GM23338 (cell line): ENCODE measurements at regions not wholly inside any gene's neighbourhood (a gene's known extent, or its start where the extent isn't known, plus 50 kb on each side); places are given as distances from the start of the nearest gene placed in this dataset.

Experiments used
- ATAC-seq: fragments of 200-7000 bp; cut with Tn5 transposase; 3 replicates; pipeline ENCODE4 v1.9.1; 2020
- DNase-seq: peaks from one replicate; pipeline ENCODE4 v3.0.0-alpha.2; 2015; ENCODE audit warnings: low spot score
- H2AFZ ChIP-seq: fragments of 200-600 bp; sonication (generic); 2 replicates; pipeline ENCODE4 v1.8.0; 2016; ENCODE audit warnings: antibody characterized with exemption, mild to moderate bottlenecking, moderate library complexity
- H3F3A ChIP-seq: fragments of 200-600 bp; sonication (generic); replicated peaks from 2 replicates; pipeline ENCODE4 v1.8.0; 2017; ENCODE audit warnings: antibody characterized with exemption, mixed run types, low read depth
- H3K27ac ChIP-seq: fragments of 200-600 bp; sonication (generic); 2 replicates; pipeline ENCODE4 v1.6.1; 2016; ENCODE audit warnings: low read depth
- H3K27me3 ChIP-seq: fragments of 200-600 bp; sonication (generic); 2 replicates; pipeline ENCODE4 v1.8.0; 2016; ENCODE audit warnings: mild to moderate bottlenecking, mixed run types, moderate library complexity; ENCODE audit not compliant: insufficient read depth
- H3K36me3 ChIP-seq: fragments of 200-600 bp; sonication (generic); 2 replicates; pipeline ENCODE4 v1.8.0; 2016; ENCODE audit warnings: mild to moderate bottlenecking; ENCODE audit not compliant: insufficient read depth
- H3K4me1 ChIP-seq: fragments of 200-600 bp; sonication (generic); 2 replicates; pipeline ENCODE4 v1.8.0; 2016; ENCODE audit warnings: mild to moderate bottlenecking, moderate library complexity; ENCODE audit not compliant: insufficient read depth
- H3K4me2 ChIP-seq: fragments of 200-600 bp; sonication (generic); 2 replicates; pipeline ENCODE4 v1.7.1; 2017; ENCODE audit warnings: mixed run types
- H3K4me3 ChIP-seq: fragments of 200-600 bp; sonication (generic); 2 replicates; pipeline ENCODE4 v1.6.1; 2016; ENCODE audit warnings: mixed run types
- H3K79me2 ChIP-seq: fragments of 200-600 bp; sonication (generic); replicated peaks from 2 replicates; pipeline ENCODE4 v1.8.0; 2017; ENCODE audit warnings: mild to moderate bottlenecking; ENCODE audit not compliant: insufficient read depth
- H3K9me2 ChIP-seq: fragments of 200-600 bp; sonication (generic); 2 replicates; pipeline ENCODE4 v1.8.0; 2017; ENCODE audit not compliant: insufficient read depth
- H4K20me1 ChIP-seq: fragments of 200-600 bp; sonication (generic); replicated peaks from 2 replicates; pipeline ENCODE4 v1.8.0; 2017; ENCODE audit warnings: mild to moderate bottlenecking; ENCODE audit not compliant: insufficient read depth
- H3K27ac Mint-ChIP-seq: 2 replicates; pipeline ENCODE4 v1.8.0; 2020; ENCODE audit warnings: inconsistent platforms, mild to moderate bottlenecking, moderate library complexity, mixed read lengths
- H3K27me3 Mint-ChIP-seq: 3 replicates; pipeline ENCODE4 v1.8.0; 2022; ENCODE audit warnings: low read depth, mild to moderate bottlenecking, moderate library complexity, mixed read lengths, inconsistent platforms; ENCODE audit not compliant: insufficient read depth, poor library complexity
- H3K36me3 Mint-ChIP-seq: 3 replicates; pipeline ENCODE4 v1.8.0; 2021; ENCODE audit warnings: low read depth, mild to moderate bottlenecking, inconsistent platforms, moderate library complexity, mixed read lengths
- H3K4me1 Mint-ChIP-seq: 3 replicates; pipeline ENCODE4 v1.8.0; 2020; ENCODE audit warnings: mild to moderate bottlenecking, inconsistent platforms, mixed read lengths
- H3K4me3 Mint-ChIP-seq: 3 replicates; pipeline ENCODE4 v1.8.0; 2021; ENCODE audit warnings: moderate library complexity, mild to moderate bottlenecking, inconsistent platforms, mixed read lengths
- H3K9me3 Mint-ChIP-seq: 3 replicates; pipeline ENCODE4 v1.8.0; 2020; ENCODE audit warnings: moderate library complexity, mild to moderate bottlenecking, inconsistent platforms, mixed read lengths
- CREB1 ChIP-seq: fragments of 250-450 bp; sonication (Bioruptor Pico); IDR thresholded peaks from 2 replicates; pipeline ENCODE4 v1.5.0; 2020; ENCODE audit warnings: low read depth, mild to moderate bottlenecking, moderate library complexity
- CTCF ChIP-seq, 2 experiments: fragments of 200-600 bp in 1 of 2; sonication (generic) in 1 of 2; conservative IDR thresholded peaks; 2 replicates each; pipeline versions ENCODE4 v1.5.1 to v1.6.1; 2016 to 2017; ENCODE audit warnings: antibody characterized with exemption in 2 of 2, low read depth in 2 of 2, mild to moderate bottlenecking in 2 of 2, moderate library complexity in 1 of 2
- ETS1 ChIP-seq: IDR thresholded peaks from 2 replicates; pipeline ENCODE4 v1.6.1; 2016; ENCODE audit warnings: antibody characterized with exemption
- EZH2 ChIP-seq: fragments of 200-600 bp; sonication (generic); IDR thresholded peaks from one replicate; pipeline ENCODE4 v1.8.0; 2017; ENCODE audit warnings: antibody characterized with exemption, mild to moderate bottlenecking, low read depth; ENCODE audit not compliant: unreplicated experiment
- EZH2phosphoT487 ChIP-seq: fragments of 200-600 bp; sonication (generic); IDR thresholded peaks from one replicate; pipeline ENCODE4 v1.8.1; 2018; ENCODE audit warnings: antibody characterized with exemption; ENCODE audit not compliant: unreplicated experiment
- JUNB ChIP-seq: IDR thresholded peaks from one replicate; pipeline ENCODE4 v1.6.1; 2016; ENCODE audit warnings: antibody characterized with exemption; ENCODE audit not compliant: unreplicated experiment
- NANOG ChIP-seq: IDR thresholded peaks from 2 replicates; pipeline ENCODE4 v1.6.1; 2016; ENCODE audit warnings: antibody characterized with exemption, borderline replicate concordance
- POLR2AphosphoS5 ChIP-seq: IDR thresholded peaks from 2 replicates; pipeline ENCODE4 v1.6.1; 2016; ENCODE audit warnings: antibody characterized with exemption, low read depth
- REST ChIP-seq: IDR thresholded peaks from one replicate; pipeline ENCODE4 v1.6.1; 2018; ENCODE audit warnings: antibody characterized with exemption; ENCODE audit not compliant: unreplicated experiment
- STAT1 ChIP-seq: IDR thresholded peaks from one replicate; pipeline ENCODE4 v1.6.1; 2016; ENCODE audit warnings: antibody characterized with exemption; ENCODE audit not compliant: unreplicated experiment
- ZNF114 ChIP-seq: fragments of 250-450 bp; sonication (Bioruptor Pico); IDR thresholded peaks from 2 replicates; pipeline ENCODE4 v1.5.0; 2020; ENCODE audit warnings: mild to moderate bottlenecking, moderate library complexity
- ZNF331 ChIP-seq: fragments of 250-450 bp; sonication (Bioruptor Pico); IDR thresholded peaks from 2 replicates; pipeline ENCODE4 v1.5.0; 2020; ENCODE audit warnings: low read depth, mild to moderate bottlenecking, moderate library complexity
- ZNF462 ChIP-seq: fragments of 250-450 bp; sonication (Bioruptor Pico); IDR thresholded peaks from 2 replicates; pipeline ENCODE4 v1.5.0; 2020; ENCODE audit warnings: mild to moderate bottlenecking, moderate library complexity

GRCh38 chr5:159735749-159736660, 180.3 kb upstream of the ADRA1B start:
- H3K79me2 ChIP-seq = no peaks in the 10 kb centered on the region
- no peak overlapping the region for H3K27ac ChIP-seq
- Mint-ChIP-seq H3K27me3 (no peaks in the 10 kb centered on the region), H3K27ac (no peak overlapping the region; the same call in 1 of the 2 replicates), H3K36me3 (no peaks in the 10 kb centered on the region), H3K9me3 (no peaks in the 10 kb centered on the region), H3K4me3 (no peak overlapping the region), H3K4me1 (peaks cover 5% of the 10 kb centered on the region; the same call in 2 of the 3 replicates)
- no peaks in the 10 kb centered on the region for H4K20me1 ChIP-seq
- no peak for TF ChIP-seq ZNF462 (CRISPR knock-in tag)
- TF ChIP-seq ZNF114 (CRISPR knock-in tag) = no peak
- TF ChIP-seq EZH2phosphoT487 = no peak
- TF ChIP-seq JUNB = no peak
- TF ChIP-seq ZNF331 (CRISPR knock-in tag) = no peak
- TF ChIP-seq STAT1 = no peak
- no peak for TF ChIP-seq CREB1 (CRISPR knock-in tag)
- no peak for TF ChIP-seq REST
- TF ChIP-seq NANOG = no peak
- no peak for TF ChIP-seq EZH2
- TF ChIP-seq POLR2AphosphoS5 = no peak
- TF ChIP-seq ETS1 = no peak
- no peak for TF ChIP-seq CTCF (conservative IDR thresholded peaks at IDR 0.05; ENCODE audit: low read depth in 2 of 2)
- H3F3A ChIP-seq = no peaks in the 10 kb centered on the region
- no peaks in the 10 kb centered on the region for H3K36me3 ChIP-seq
- H3K4me3 ChIP-seq = no peak overlapping the region
- H2AFZ ChIP-seq = no peak overlapping the region
- no peak overlapping the region for H3K4me2 ChIP-seq
- DNase-seq = no peak
- ATAC-seq = no peak
- H3K9me2 ChIP-seq = no peaks in the 10 kb centered on the region
- no peaks in the 10 kb centered on the region for H3K27me3 ChIP-seq
- H3K4me1 ChIP-seq = no peaks in the 10 kb centered on the region
